Common myeloid progenitor, CD34-positive (primary cell): ENCODE measurements at regions not wholly inside any gene's neighbourhood (a gene's known extent, or its start where the extent isn't known, plus 50 kb on each side); places are given as distances from the start of the nearest gene placed in this dataset.
"Not testable (repeated sequence)": the region's sequence is repeated elsewhere in the genome, so short reads cannot be mapped to it uniquely, and the experiment has no call there.

Experiments used
- CTCF ChIA-PET: fragments of 350-600 bp; sonication (Branson Sonifier 250); formaldehyde crosslinking; loops from one replicate; lab custom pipeline; 2021; ENCODE audit warnings: antibody characterized with exemption; lab: Charles Lee
- POLR2A ChIA-PET: fragments of 350-600 bp; sonication (Branson Sonifier 250); formaldehyde crosslinking; loops from one replicate; lab custom pipeline; 2021; ENCODE audit warnings: antibody characterized with exemption; lab: Charles Lee
- DNase-seq, 3 donors: peaks; one replicate each; pipeline versions ENCODE4 v3.0.0 to v3.0.0-alpha.2; 2013
- H3K27ac ChIP-seq, 2 experiments: 1 replicate in 1 of 2; 2 replicates in 1 of 2; pipeline ENCODE4 v1.7.0; 2013; ENCODE audit warnings: inconsistent platforms in 2 of 2, low read length in 2 of 2, mild to moderate bottlenecking in 2 of 2, low read depth in 1 of 2, moderate library complexity in 1 of 2; ENCODE audit not compliant: severe bottlenecking in 2 of 2, insufficient read depth in 1 of 2, poor library complexity in 1 of 2
- H3K27me3 ChIP-seq, 5 experiments: replicated peaks in 2 of 5; 1 replicate in 3 of 5; 2 replicates in 2 of 5; pipeline versions ENCODE4 v1.6.1 to v1.7.0; 2013; ENCODE audit warnings: low read length in 4 of 5, mild to moderate bottlenecking in 2 of 5, moderate library complexity in 2 of 5, inconsistent platforms in 1 of 5; ENCODE audit not compliant: insufficient read depth in 5 of 5, control insufficient read depth in 4 of 5
- H3K36me3 ChIP-seq, 4 experiments: 1 replicate in 2 of 4; 2 replicates in 2 of 4; pipeline versions ENCODE4 v1.6.1 to v1.7.0; 2013; ENCODE audit warnings: low read length in 3 of 4, control low read depth in 1 of 4, mild to moderate bottlenecking in 1 of 4; ENCODE audit not compliant: control insufficient read depth in 4 of 4, insufficient read depth in 4 of 4
- H3K4me1 ChIP-seq, 4 experiments: 1 replicate in 3 of 4; 2 replicates in 1 of 4; pipeline versions ENCODE4 v1.6.1 to v1.7.1; 2013; ENCODE audit warnings: low read length in 3 of 4, mild to moderate bottlenecking in 3 of 4, control low read depth in 1 of 4, inconsistent platforms in 1 of 4, moderate library complexity in 1 of 4; ENCODE audit not compliant: control insufficient read depth in 4 of 4, insufficient read depth in 4 of 4; ENCODE audit errors: control extremely low read depth in 1 of 4
- H3K4me3 ChIP-seq, 7 experiments: 1 replicate in 4 of 7; 2 replicates in 3 of 7; pipeline versions ENCODE4 v1.5.1 to v1.7.0; 2013; ENCODE audit warnings: mild to moderate bottlenecking in 7 of 7, low read length in 6 of 7, moderate library complexity in 6 of 7, inconsistent platforms in 2 of 7, low read depth in 2 of 7, control low read depth in 1 of 7; ENCODE audit not compliant: insufficient read depth in 4 of 7, control insufficient read depth in 1 of 7; ENCODE audit errors: extremely low read depth in 1 of 7
- H3K9me3 ChIP-seq, 5 experiments: 1 replicate in 4 of 5; 2 replicates in 1 of 5; pipeline versions ENCODE4 v1.6.1 to v1.7.1; 2013; ENCODE audit warnings: low read length in 4 of 5, mild to moderate bottlenecking in 2 of 5, inconsistent platforms in 1 of 5, low read depth in 1 of 5, moderate library complexity in 1 of 5; ENCODE audit not compliant: control insufficient read depth in 4 of 5, insufficient read depth in 2 of 5; ENCODE audit errors: control extremely low read depth in 1 of 5
- WGBS: methylation state at CpG from one replicate; pipeline ENCODE4 v1.1.5; 2013; ENCODE audit not compliant: insufficient coverage; 5-methylcytosine and 5-hydroxymethylcytosine counted together

GRCh38 chr17:31726980-31727427 is 132.0 kb downstream of the COPRS start:
- 90% methylated on average over 3 of the region's 4 CpGs for WGBS
- ChIA-PET CTCF (no interaction called here), POLR2A (no interaction called here)
- H3K36me3 ChIP-seq: no peaks in the 10 kb centered on the region
- no peaks in the 10 kb centered on the region for H3K27me3 ChIP-seq
- H3K4me3 ChIP-seq: no peak overlapping the region
- H3K27ac ChIP-seq: no peak overlapping the region
- no peaks in the 10 kb centered on the region for H3K4me1 ChIP-seq
- DNase-seq: no peak
- no peaks in the 10 kb centered on the region for H3K9me3 ChIP-seq

- 100% methylated on average over 8 of the region's 8 CpGs for WGBS
- ChIA-PET CTCF (no interaction called here), POLR2A (no interaction called here)
- DNase-seq: no peak
- Histone ChIP-seq H3K9me3 (no peaks in the 10 kb centered on the region), H3K27me3 (no peaks in the 10 kb centered on the region), H3K36me3 (no peaks in the 10 kb centered on the region), H3K4me3 (no peak overlapping the region), H3K27ac (no peak overlapping the region), H3K4me1 (no peaks in the 10 kb centered on the region)
Measured at GRCh38 chr17:31724619-31725018, 134.4 kb downstream of the COPRS start.

GRCh38 chr17:31724026-31724425 is 135.0 kb downstream of the COPRS start:
- no peaks in the 10 kb centered on the region for H3K4me1 ChIP-seq
- no peak for DNase-seq
- WGBS: 97% methylated on average over 7 of the region's 8 CpGs
- H3K4me3 ChIP-seq: no peak overlapping the region
- ChIA-PET POLR2A (no interaction called here), CTCF (no interaction called here)
- H3K9me3 ChIP-seq: no peaks in the 10 kb centered on the region
- H3K27me3 ChIP-seq: no peaks in the 10 kb centered on the region
- H3K36me3 ChIP-seq: no peaks in the 10 kb centered on the region
- no peak overlapping the region for H3K27ac ChIP-seq

- Histone ChIP-seq H3K9me3 (no peaks in the 10 kb centered on the region), H3K27me3 (no peaks in the 10 kb centered on the region), H3K4me3 (no peak overlapping the region), H3K27ac (no peak overlapping the region), H3K4me1 (no peaks in the 10 kb centered on the region), H3K36me3 (no peaks in the 10 kb centered on the region)
- WGBS: 95% methylated on average over 14 of the region's 14 CpGs
- DNase-seq: no peak
- POLR2A ChIA-PET: no interaction called here
- CTCF ChIA-PET: interaction anchor here (1.7 kb wide), 1 partner anchor 70 kb away, joined by 5 read pairs; no protein-coding TSS in a partner anchor
Measured at GRCh38 chr17:31722251-31723056, 136.6 kb downstream of the COPRS start.

- H3K4me3 ChIP-seq: no peak overlapping the region
- no peaks in the 10 kb centered on the region for H3K27me3 ChIP-seq
- no peak overlapping the region for H3K27ac ChIP-seq
- no peaks in the 10 kb centered on the region for H3K9me3 ChIP-seq
- H3K36me3 ChIP-seq: no peaks in the 10 kb centered on the region
- CTCF ChIA-PET: no interaction called here
- POLR2A ChIA-PET: no interaction called here
- no peaks in the 10 kb centered on the region for H3K4me1 ChIP-seq
- WGBS: 80% methylated on average over 5 of the region's 8 CpGs
- DNase-seq: no peak
Measured at GRCh38 chr17:31721291-31722025, 137.6 kb downstream of the COPRS start.

- H3K36me3 ChIP-seq, H3K4me1 ChIP-seq, H3K4me3 ChIP-seq, H3K27ac ChIP-seq, H3K27me3 ChIP-seq, DNase-seq, H3K9me3 ChIP-seq, POLR2A ChIA-PET, CTCF ChIA-PET: not testable (repeated sequence)
- WGBS: 91% methylated on average over 5 of the region's 6 CpGs
Measured at GRCh38 chr17:31717251-31717650, 141.8 kb downstream of the COPRS start.

GRCh38 chr17:31715446-31715845 is 143.6 kb downstream of the COPRS start:
- peak; percentile 45 to 86 (median 81) for DNase-seq
- POLR2A ChIA-PET: no interaction called here
- Histone ChIP-seq H3K27ac (no peak overlapping the region), H3K4me3 (no peak overlapping the region), H3K4me1 (peaks cover 0 to 7% (median 3%) of the 10 kb centered on the region in 4 experiments), H3K9me3 (peaks cover 0 to 3% (median 0%) of the 10 kb centered on the region in 5 experiments), H3K27me3 (no peaks in the 10 kb centered on the region), H3K36me3 (no peaks in the 10 kb centered on the region)
- WGBS: 65% methylated on average over 3 of the region's 5 CpGs
- CTCF ChIA-PET: no interaction called here
